ENCODE measurements at regions not wholly inside any gene's neighbourhood (a gene's known extent, or its start where the extent isn't known, plus 50 kb on each side); places are given as distances from the start of the nearest gene placed in this dataset.
"Not testable (repeated sequence)": the region's sequence is repeated elsewhere in the genome, so short reads cannot be mapped to it uniquely, and the experiment has no call there.

- DNase-seq (ENCODE audit: low read depth in 3 of 3), result no peak
Measured at GRCh38 chr1:30460661-30461060, 262.7 kb downstream of the MATN1 start.

- DNase-seq (ENCODE audit: low read depth in 3 of 3), result not testable (repeated sequence)
Measured at GRCh38 chr1:30458730-30459485, 264.5 kb downstream of the MATN1 start.

- DNase-seq (ENCODE audit: low read depth in 3 of 3), result no peak
Measured at GRCh38 chr1:30452925-30453324, 270.5 kb downstream of the MATN1 start.

GRCh38 chr1:30452170-30452569 is 271.2 kb downstream of the MATN1 start:
- DNase-seq (ENCODE audit: low read depth in 3 of 3), result no peak

GRCh38 chr1:30451532-30452125 is 271.8 kb downstream of the MATN1 start:
- no peak for DNase-seq (ENCODE audit: low read depth in 3 of 3)

- no peak for DNase-seq (ENCODE audit: low read depth in 3 of 3)
Measured at GRCh38 chr1:30450818-30451233, 272.6 kb downstream of the MATN1 start.

GRCh38 chr1:30450148-30450817 is 273.1 kb downstream of the MATN1 start:
- no peak for DNase-seq (ENCODE audit: low read depth in 3 of 3)

- no peak for DNase-seq (ENCODE audit: low read depth in 3 of 3)
Measured at GRCh38 chr1:30449428-30450147, 273.8 kb downstream of the MATN1 start.

- no peak for DNase-seq (ENCODE audit: low read depth in 3 of 3)
Measured at GRCh38 chr1:30449003-30449402, 274.4 kb downstream of the MATN1 start.

GRCh38 chr1:30447701-30448100 is 275.7 kb downstream of the MATN1 start:
- no peak for DNase-seq (ENCODE audit: low read depth in 3 of 3)

- DNase-seq (ENCODE audit: low read depth in 3 of 3), result no peak
Measured at GRCh38 chr1:30447080-30447479, 276.3 kb downstream of the MATN1 start.

GRCh38 chr1:30446508-30446907 is 276.9 kb downstream of the MATN1 start:
- no peak for DNase-seq (ENCODE audit: low read depth in 3 of 3)

GRCh38 chr1:30446095-30446494 is 277.3 kb downstream of the MATN1 start:
- no peak for DNase-seq (ENCODE audit: low read depth in 3 of 3)

GRCh38 chr1:30445449-30445848 is 277.9 kb downstream of the MATN1 start:
- DNase-seq (ENCODE audit: low read depth in 3 of 3), result no peak

GRCh38 chr1:30444850-30445249 is 278.5 kb downstream of the MATN1 start:
- DNase-seq (ENCODE audit: low read depth in 3 of 3), result no peak

- no peak for DNase-seq (ENCODE audit: low read depth in 3 of 3)
Measured at GRCh38 chr1:30444401-30444800, 279.0 kb downstream of the MATN1 start.

GRCh38 chr1:30438274-30438673 is 285.1 kb downstream of the MATN1 start:
- DNase-seq (ENCODE audit: low read depth in 3 of 3), result not testable (repeated sequence)

- no peak for DNase-seq (ENCODE audit: low read depth in 3 of 3)
Measured at GRCh38 chr1:30437059-30437576, 286.3 kb downstream of the MATN1 start.

GRCh38 chr1:30427545-30427944 is 295.8 kb downstream of the MATN1 start:
- no peak for DNase-seq (ENCODE audit: low read depth in 3 of 3)

- no peak for DNase-seq (ENCODE audit: low read depth in 3 of 3)
Measured at GRCh38 chr1:30425046-30425445, 298.3 kb downstream of the MATN1 start.

GRCh38 chr1:30423570-30423969 is 299.8 kb downstream of the MATN1 start:
- no peak for DNase-seq (ENCODE audit: low read depth in 3 of 3)

- DNase-seq (ENCODE audit: low read depth in 3 of 3), result no peak
Measured at GRCh38 chr1:30422251-30422650, 301.1 kb downstream of the MATN1 start.

Measured in stimulated activated CD4-positive, alpha-beta T cell treated with anti-CD3 and anti-CD28 coated beads, TNF-alpha, amount 100 ng/mL, for 48 hours (primary cell).